ENCODE measurements at regions not wholly inside any gene's neighbourhood (a gene's known extent, or its start where the extent isn't known, plus 50 kb on each side); places are given as distances from the start of the nearest gene placed in this dataset.

DNA sequence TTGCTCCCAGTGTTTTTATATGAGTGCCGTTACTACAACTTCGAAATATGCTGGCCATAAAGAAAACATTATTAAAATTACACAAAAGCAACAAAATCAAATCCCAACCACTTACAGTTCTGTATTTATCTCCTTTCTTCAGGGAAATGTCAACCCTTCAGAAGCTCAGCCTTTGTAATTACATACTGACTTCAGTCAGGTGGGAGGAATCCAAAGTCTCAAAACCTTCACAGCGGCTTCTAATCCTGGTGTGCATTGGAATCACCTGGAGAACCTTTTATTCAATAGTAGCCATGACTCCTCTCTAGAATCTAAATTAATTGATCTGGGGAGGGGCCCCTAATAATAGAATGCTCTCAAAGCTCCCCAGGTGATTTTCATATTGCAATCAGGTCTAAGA is 463.7 kb upstream of the ARHGEF26 start:
- TF ChIP-seq ZNF350 (tag by site-specific recombination; IDR thresholded peaks at IDR 0.05) = no peak
- TF ChIP-seq ZNF274 (IDR thresholded peaks at IDR 0.05; ENCODE audit: low read length) = no peak
- no peak for TF ChIP-seq ZNF274 (tag by site-specific recombination; IDR thresholded peaks at IDR 0.05; ENCODE audit: borderline replicate concordance)
- TF ChIP-seq, protein P1, sequence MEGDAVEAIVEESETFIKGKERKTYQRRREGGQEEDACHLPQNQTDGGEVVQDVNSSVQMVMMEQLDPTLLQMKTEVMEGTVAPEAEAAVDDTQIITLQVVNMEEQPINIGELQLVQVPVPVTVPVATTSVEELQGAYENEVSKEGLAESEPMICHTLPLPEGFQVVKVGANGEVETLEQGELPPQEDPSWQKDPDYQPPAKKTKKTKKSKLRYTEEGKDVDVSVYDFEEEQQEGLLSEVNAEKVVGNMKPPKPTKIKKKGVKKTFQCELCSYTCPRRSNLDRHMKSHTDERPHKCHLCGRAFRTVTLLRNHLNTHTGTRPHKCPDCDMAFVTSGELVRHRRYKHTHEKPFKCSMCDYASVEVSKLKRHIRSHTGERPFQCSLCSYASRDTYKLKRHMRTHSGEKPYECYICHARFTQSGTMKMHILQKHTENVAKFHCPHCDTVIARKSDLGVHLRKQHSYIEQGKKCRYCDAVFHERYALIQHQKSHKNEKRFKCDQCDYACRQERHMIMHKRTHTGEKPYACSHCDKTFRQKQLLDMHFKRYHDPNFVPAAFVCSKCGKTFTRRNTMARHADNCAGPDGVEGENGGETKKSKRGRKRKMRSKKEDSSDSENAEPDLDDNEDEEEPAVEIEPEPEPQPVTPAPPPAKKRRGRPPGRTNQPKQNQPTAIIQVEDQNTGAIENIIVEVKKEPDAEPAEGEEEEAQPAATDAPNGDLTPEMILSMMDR (tag by site-specific recombination; IDR thresholded peaks at IDR 0.05) = no peak
- TF ChIP-seq, protein P2, sequence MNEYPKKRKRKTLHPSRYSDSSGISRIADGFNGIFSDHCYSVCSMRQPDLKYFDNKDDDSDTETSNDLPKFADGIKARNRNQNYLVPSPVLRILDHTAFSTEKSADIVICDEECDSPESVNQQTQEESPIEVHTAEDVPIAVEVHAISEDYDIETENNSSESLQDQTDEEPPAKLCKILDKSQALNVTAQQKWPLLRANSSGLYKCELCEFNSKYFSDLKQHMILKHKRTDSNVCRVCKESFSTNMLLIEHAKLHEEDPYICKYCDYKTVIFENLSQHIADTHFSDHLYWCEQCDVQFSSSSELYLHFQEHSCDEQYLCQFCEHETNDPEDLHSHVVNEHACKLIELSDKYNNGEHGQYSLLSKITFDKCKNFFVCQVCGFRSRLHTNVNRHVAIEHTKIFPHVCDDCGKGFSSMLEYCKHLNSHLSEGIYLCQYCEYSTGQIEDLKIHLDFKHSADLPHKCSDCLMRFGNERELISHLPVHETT (tag by site-specific recombination; IDR thresholded peaks at IDR 0.05) = no peak
- TF ChIP-seq, protein P3, sequence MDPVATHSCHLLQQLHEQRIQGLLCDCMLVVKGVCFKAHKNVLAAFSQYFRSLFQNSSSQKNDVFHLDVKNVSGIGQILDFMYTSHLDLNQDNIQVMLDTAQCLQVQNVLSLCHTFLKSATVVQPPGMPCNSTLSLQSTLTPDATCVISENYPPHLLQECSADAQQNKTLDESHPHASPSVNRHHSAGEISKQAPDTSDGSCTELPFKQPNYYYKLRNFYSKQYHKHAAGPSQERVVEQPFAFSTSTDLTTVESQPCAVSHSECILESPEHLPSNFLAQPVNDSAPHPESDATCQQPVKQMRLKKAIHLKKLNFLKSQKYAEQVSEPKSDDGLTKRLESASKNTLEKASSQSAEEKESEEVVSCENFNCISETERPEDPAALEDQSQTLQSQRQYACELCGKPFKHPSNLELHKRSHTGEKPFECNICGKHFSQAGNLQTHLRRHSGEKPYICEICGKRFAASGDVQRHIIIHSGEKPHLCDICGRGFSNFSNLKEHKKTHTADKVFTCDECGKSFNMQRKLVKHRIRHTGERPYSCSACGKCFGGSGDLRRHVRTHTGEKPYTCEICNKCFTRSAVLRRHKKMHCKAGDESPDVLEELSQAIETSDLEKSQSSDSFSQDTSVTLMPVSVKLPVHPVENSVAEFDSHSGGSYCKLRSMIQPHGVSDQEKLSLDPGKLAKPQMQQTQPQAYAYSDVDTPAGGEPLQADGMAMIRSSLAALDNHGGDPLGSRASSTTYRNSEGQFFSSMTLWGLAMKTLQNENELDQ (tag by site-specific recombination; IDR thresholded peaks at IDR 0.05; ENCODE audit: low read depth) = no peak
- TF ChIP-seq, protein P4, sequence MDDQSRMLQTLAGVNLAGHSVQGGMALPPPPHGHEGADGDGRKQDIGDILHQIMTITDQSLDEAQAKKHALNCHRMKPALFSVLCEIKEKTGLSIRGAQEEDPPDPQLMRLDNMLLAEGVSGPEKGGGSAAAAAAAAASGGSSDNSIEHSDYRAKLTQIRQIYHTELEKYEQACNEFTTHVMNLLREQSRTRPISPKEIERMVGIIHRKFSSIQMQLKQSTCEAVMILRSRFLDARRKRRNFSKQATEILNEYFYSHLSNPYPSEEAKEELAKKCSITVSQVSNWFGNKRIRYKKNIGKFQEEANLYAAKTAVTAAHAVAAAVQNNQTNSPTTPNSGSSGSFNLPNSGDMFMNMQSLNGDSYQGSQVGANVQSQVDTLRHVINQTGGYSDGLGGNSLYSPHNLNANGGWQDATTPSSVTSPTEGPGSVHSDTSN (CRISPR knock-in tag; IDR thresholded peaks at IDR 0.05) = no peak
- no peak for TF ChIP-seq SALL2 (tag by site-specific recombination; IDR thresholded peaks at IDR 0.05; ENCODE audit: borderline replicate concordance)
- TF ChIP-seq HIC1 (tag by site-specific recombination; IDR thresholded peaks at IDR 0.05) = no peak
- no peak for TF ChIP-seq ZNF510 (tag by site-specific recombination; IDR thresholded peaks at IDR 0.05; ENCODE audit: insufficient replicate concordance)
- TF ChIP-seq ZNF530 (tag by site-specific recombination; IDR thresholded peaks at IDR 0.05; ENCODE audit: low read depth) = no peak

All from HEK293 (cell line).